Subcutaneous abdominal adipose tissue (tissue), 5 donors: ENCODE measurements at regions not wholly inside any gene's neighbourhood (a gene's known extent, or its start where the extent isn't known, plus 50 kb on each side); places are given as distances from the start of the nearest gene placed in this dataset.
"Not testable (repeated sequence)": the region's sequence is repeated elsewhere in the genome, so short reads cannot be mapped to it uniquely, and the experiment has no call there.

Experiments used
- H3K27ac ChIP-seq: one replicate; pipeline ENCODE4 v1.7.0; 2013; ENCODE audit warnings: low read depth, mild to moderate bottlenecking, inconsistent platforms, low read length, moderate library complexity
- H3K27me3 ChIP-seq, 5 donors: one replicate each; pipeline ENCODE4 v1.7.0; 2013; ENCODE audit warnings: low read length in 5 of 5, inconsistent platforms in 1 of 5; ENCODE audit not compliant: control insufficient read depth in 5 of 5, insufficient read depth in 4 of 5
- H3K36me3 ChIP-seq, 5 donors: one replicate each; pipeline ENCODE4 v1.7.0; 2013; ENCODE audit warnings: low read length in 5 of 5; ENCODE audit not compliant: control insufficient read depth in 5 of 5, insufficient read depth in 5 of 5
- H3K4me1 ChIP-seq, 5 donors: one replicate each; pipeline ENCODE4 v1.7.0; 2013; ENCODE audit warnings: low read length in 5 of 5, mild to moderate bottlenecking in 3 of 5, moderate library complexity in 1 of 5; ENCODE audit not compliant: control insufficient read depth in 5 of 5, insufficient read depth in 5 of 5
- H3K4me3 ChIP-seq, 5 donors: one replicate each; pipeline ENCODE4 v1.7.0; 2013; ENCODE audit warnings: low read length in 5 of 5, low read depth in 1 of 5
- H3K9ac ChIP-seq, 5 donors: one replicate each; pipeline ENCODE4 v1.7.0; 2013; ENCODE audit warnings: low read length in 5 of 5, mild to moderate bottlenecking in 4 of 5, moderate library complexity in 3 of 5
- H3K9me3 ChIP-seq, 5 donors: one replicate each; pipeline ENCODE4 v1.7.0; 2013; ENCODE audit warnings: low read length in 5 of 5; ENCODE audit not compliant: control insufficient read depth in 5 of 5
- donor health status: healthy.
- donor health status: healthy.
- donor health status: healthy.
- donor health status: healthy.
- donor health status: healthy.

- no peak overlapping the region for H3K9ac ChIP-seq
- H3K36me3 ChIP-seq = no peaks in the 10 kb centered on the region
- no peaks in the 10 kb centered on the region for H3K27me3 ChIP-seq
- no peak overlapping the region for H3K4me3 ChIP-seq
- H3K9me3 ChIP-seq = no peaks in the 10 kb centered on the region
- H3K27ac ChIP-seq = no peak overlapping the region
- peaks cover 0 to 3% (median 0%) of the 10 kb centered on the region in 5 donors for H3K4me1 ChIP-seq
These were observed 620.1 kb downstream of the HTR1B start for GRCh38 chr6:76843054-76843822.

- H3K9me3 ChIP-seq = no peaks in the 10 kb centered on the region
- no peaks in the 10 kb centered on the region for H3K36me3 ChIP-seq
- peaks cover 0 to 3% (median 0%) of the 10 kb centered on the region in 5 donors for H3K4me1 ChIP-seq
- H3K27ac ChIP-seq = no peak overlapping the region
- no peak overlapping the region for H3K4me3 ChIP-seq
- H3K9ac ChIP-seq = no peak overlapping the region
- no peaks in the 10 kb centered on the region for H3K27me3 ChIP-seq
These were observed 622.4 kb downstream of the HTR1B start for GRCh38 chr6:76840865-76841264.

- no peak overlapping the region for H3K9ac ChIP-seq
- no peaks in the 10 kb centered on the region for H3K27me3 ChIP-seq
- no peaks in the 10 kb centered on the region for H3K9me3 ChIP-seq
- H3K4me1 ChIP-seq = peaks cover 0 to 3% (median 0%) of the 10 kb centered on the region in 5 donors
- no peak overlapping the region for H3K4me3 ChIP-seq
- no peak overlapping the region for H3K27ac ChIP-seq
- no peaks in the 10 kb centered on the region for H3K36me3 ChIP-seq
These were observed 623.1 kb downstream of the HTR1B start for GRCh38 chr6:76840041-76840745.

GRCh38 chr6:76839505-76839904 is 623.8 kb downstream of the HTR1B start:
- H3K9ac ChIP-seq = no peak overlapping the region
- no peaks in the 10 kb centered on the region for H3K9me3 ChIP-seq
- H3K4me1 ChIP-seq = peaks cover 0 to 3% (median 0%) of the 10 kb centered on the region in 5 donors
- H3K36me3 ChIP-seq = no peaks in the 10 kb centered on the region
- H3K4me3 ChIP-seq = no peak overlapping the region
- H3K27me3 ChIP-seq = no peaks in the 10 kb centered on the region
- H3K27ac ChIP-seq = no peak overlapping the region

DNA sequence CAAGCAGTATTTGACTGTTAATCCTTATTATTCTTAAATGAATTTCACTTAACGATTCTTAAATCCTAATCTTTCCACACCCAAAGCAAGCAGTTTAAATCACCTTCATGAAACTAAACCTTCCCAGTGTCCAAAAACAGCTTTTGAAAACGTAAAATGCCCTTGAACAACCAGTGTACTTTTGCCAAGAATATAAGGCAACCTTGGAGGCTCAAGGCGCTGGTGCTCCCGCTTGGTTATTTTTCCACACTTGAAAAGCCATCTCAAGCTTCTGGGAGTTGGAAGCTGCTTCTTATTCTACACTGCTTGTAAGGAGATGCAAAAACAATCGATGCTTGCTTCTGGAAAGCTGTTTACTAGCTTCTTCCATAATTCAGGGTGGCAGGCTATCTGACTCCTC is 625.7 kb downstream of the HTR1B start:
- Histone ChIP-seq H3K27ac (no peak overlapping the region), H3K9me3 (no peaks in the 10 kb centered on the region), H3K4me3 (no peak overlapping the region), H3K4me1 (no peaks in the 10 kb centered on the region), H3K27me3 (no peaks in the 10 kb centered on the region), H3K9ac (no peak overlapping the region), H3K36me3 (no peaks in the 10 kb centered on the region)

DNA sequence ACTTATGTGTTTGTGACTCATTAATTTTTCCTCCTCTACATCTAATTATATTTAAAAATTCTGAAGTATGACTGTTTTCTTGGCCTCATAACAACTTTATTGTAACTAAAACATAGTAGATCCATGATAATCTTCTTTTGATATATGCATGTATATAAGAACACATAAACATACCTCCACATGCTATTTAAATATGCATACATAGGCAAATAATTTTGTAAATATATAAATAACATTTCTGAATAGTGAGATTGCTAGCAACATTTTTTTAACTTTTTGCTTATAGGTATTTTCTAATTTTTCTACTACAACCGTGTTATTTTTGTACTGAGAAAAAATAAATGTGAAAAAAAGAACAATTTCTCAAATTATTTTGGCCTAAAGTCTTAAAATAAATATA is 627.6 kb downstream of the HTR1B start:
- Histone ChIP-seq H3K9me3 (no peaks in the 10 kb centered on the region), H3K27ac (no peak overlapping the region), H3K4me1 (no peaks in the 10 kb centered on the region), H3K36me3 (no peaks in the 10 kb centered on the region), H3K4me3 (no peak overlapping the region), H3K27me3 (no peaks in the 10 kb centered on the region), H3K9ac (no peak overlapping the region)

- H3K27me3 ChIP-seq = no peaks in the 10 kb centered on the region
- no peak overlapping the region for H3K27ac ChIP-seq
- H3K4me3 ChIP-seq = no peak overlapping the region
- no peaks in the 10 kb centered on the region for H3K36me3 ChIP-seq
- no peaks in the 10 kb centered on the region for H3K4me1 ChIP-seq
- H3K9me3 ChIP-seq = no peaks in the 10 kb centered on the region
- no peak overlapping the region for H3K9ac ChIP-seq
These were observed 628.0 kb downstream of the HTR1B start for GRCh38 chr6:76835293-76835692.

DNA sequence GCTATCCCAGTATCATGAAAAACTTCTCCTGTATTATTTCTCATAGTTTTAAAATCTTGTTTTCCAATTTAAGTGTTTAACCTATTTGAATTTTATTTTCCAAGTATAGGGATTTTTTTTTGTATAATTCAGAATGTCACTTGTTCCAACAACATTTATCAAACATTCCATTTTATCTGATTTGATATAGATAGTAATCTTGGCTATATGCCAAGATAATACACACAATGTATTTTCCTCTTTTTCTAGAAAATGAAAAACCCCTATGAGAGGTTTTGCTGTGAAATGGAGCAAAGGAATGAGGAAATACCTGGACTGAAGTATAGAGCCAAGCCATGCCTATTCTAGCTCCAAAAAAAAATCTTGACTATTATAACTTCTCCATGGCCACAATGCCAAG is 628.9 kb downstream of the HTR1B start:
- no peaks in the 10 kb centered on the region for H3K4me1 ChIP-seq

DNA sequence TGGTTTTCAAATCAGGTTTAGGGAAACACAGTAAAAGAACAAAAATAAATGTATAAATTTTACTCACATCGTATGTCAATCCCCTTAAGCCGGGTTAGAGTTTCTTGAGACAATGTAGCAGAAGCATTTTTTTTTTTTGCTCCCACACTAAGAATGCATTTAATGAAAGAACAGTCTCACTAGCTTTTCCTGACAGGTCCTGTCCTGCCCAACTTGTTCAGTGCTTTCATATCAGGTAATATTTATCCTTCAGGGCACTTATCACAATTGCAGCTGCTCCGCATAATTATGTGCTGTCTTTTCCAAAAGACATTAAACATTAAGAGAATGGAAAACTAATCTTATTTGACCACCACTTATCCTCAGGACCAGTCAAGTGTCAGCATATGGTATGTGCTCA is 632.0 kb downstream of the HTR1B start:
- H3K4me1 ChIP-seq = no peaks in the 10 kb centered on the region
- peaks cover 0 to 11% (median 4%) of the 10 kb centered on the region in 5 donors for H3K9me3 ChIP-seq
- no peak overlapping the region for H3K27ac ChIP-seq
- no peak overlapping the region for H3K9ac ChIP-seq
- H3K27me3 ChIP-seq = no peaks in the 10 kb centered on the region
- no peak overlapping the region for H3K4me3 ChIP-seq
- no peaks in the 10 kb centered on the region for H3K36me3 ChIP-seq

More for the DNA sequence above, 628.9 kb downstream of the HTR1B start:
- H3K9ac ChIP-seq = no peak overlapping the region
- no peak overlapping the region for H3K4me3 ChIP-seq
- H3K9me3 ChIP-seq = peaks cover 0 to 2% (median 1%) of the 10 kb centered on the region in 5 donors
- H3K27me3 ChIP-seq = no peaks in the 10 kb centered on the region
- H3K27ac ChIP-seq = no peak overlapping the region
- H3K36me3 ChIP-seq = no peaks in the 10 kb centered on the region

- H3K9me3 ChIP-seq = peaks cover under 1 to 23% (median 4%) of the 10 kb centered on the region in 5 donors
- not testable (repeated sequence) for H3K9ac ChIP-seq, H3K36me3 ChIP-seq, H3K27me3 ChIP-seq, H3K4me1 ChIP-seq, H3K27ac ChIP-seq, H3K4me3 ChIP-seq
These were observed 639.7 kb downstream of the HTR1B start for GRCh38 chr6:76823578-76823977.
